ENCODE measurements at regions not wholly inside any gene's neighbourhood (a gene's known extent, or its start where the extent isn't known, plus 50 kb on each side); places are given as distances from the start of the nearest gene placed in this dataset.
"Not testable (repeated sequence)": the region's sequence is repeated elsewhere in the genome, so short reads cannot be mapped to it uniquely, and the experiment has no call there.

DNA sequence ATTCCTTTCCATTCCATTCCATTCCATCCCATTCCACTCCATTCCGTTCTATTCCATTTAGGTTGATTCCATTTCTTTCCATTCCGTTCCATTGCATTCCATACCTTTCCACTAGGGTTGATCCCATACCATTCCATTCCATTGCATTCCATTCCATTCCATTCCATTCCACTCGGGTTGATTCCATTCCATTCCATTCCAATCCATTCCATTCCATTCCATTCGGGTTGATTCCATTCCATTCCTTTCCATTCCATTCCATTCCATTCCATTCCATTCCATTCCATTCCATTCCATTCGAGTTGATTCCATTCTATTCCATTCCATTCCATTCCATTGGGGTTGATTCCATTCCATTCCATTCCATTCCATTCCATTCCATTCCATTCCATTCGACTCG is 161.1 kb downstream of the CWH43 start:
- not testable (repeated sequence) for TF ChIP-seq CTCF (IDR thresholded peaks at IDR 0.05); EZH2 (IDR thresholded peaks at IDR 0.05; ENCODE audit: borderline replicate concordance, insufficient read depth, low read depth, low read length, poor library complexity, severe bottlenecking)
